H9 (cell line): ENCODE measurements at regions not wholly inside any gene's neighbourhood (a gene's known extent, or its start where the extent isn't known, plus 50 kb on each side); places are given as distances from the start of the nearest gene placed in this dataset.

ENCODE experiments used
- DNase-seq: peaks from one replicate; pipeline ENCODE4 v3.0.0-alpha.2; 2017
- H2AFZ ChIP-seq: one replicate; pipeline ENCODE4 v1.6.1; 2013; ENCODE audit warnings: mild to moderate bottlenecking, low read length, control low read depth, moderate library complexity
- H2AK5ac ChIP-seq: 2 replicates; pipeline ENCODE4 v1.6.1; 2013; ENCODE audit warnings: low read length, control low read depth, mixed read lengths; ENCODE audit not compliant: insufficient read length
- H2BK120ac ChIP-seq: one replicate; pipeline ENCODE4 v1.6.1; 2013; ENCODE audit warnings: low read depth, mild to moderate bottlenecking, low read length, control low read depth, inconsistent platforms; ENCODE audit not compliant: poor library complexity, severe bottlenecking
- H2BK12ac ChIP-seq: 2 replicates; pipeline ENCODE4 v1.6.1; 2013; ENCODE audit warnings: low read length, control low read depth, mixed read lengths, low read depth; ENCODE audit not compliant: insufficient read length
- H2BK15ac ChIP-seq: 2 replicates; pipeline ENCODE4 v1.6.1; 2013; ENCODE audit warnings: low read depth, low read length, control low read depth
- H2BK20ac ChIP-seq: one replicate; pipeline ENCODE4 v1.6.1; 2013; ENCODE audit warnings: low read depth, mild to moderate bottlenecking, low read length, control low read depth, inconsistent platforms; ENCODE audit not compliant: poor library complexity, severe bottlenecking
- H2BK5ac ChIP-seq: 2 replicates; pipeline ENCODE4 v1.6.1; 2013; ENCODE audit warnings: low read length, control low read depth, mixed read lengths; ENCODE audit not compliant: insufficient read length
- H3K14ac ChIP-seq: 2 replicates; pipeline ENCODE4 v1.6.1; 2013; ENCODE audit warnings: low read length, control low read depth; ENCODE audit not compliant: insufficient read depth
- H3K18ac ChIP-seq: 2 replicates; pipeline ENCODE4 v1.6.1; 2013; ENCODE audit warnings: low read depth, mild to moderate bottlenecking, mixed read lengths, low read length, control low read depth; ENCODE audit not compliant: insufficient read length
- H3K23ac ChIP-seq: 2 replicates; pipeline ENCODE4 v1.6.1; 2013; ENCODE audit warnings: low read length, control low read depth, mixed read lengths, low read depth; ENCODE audit not compliant: insufficient read length
- H3K23me2 ChIP-seq: 2 replicates; pipeline ENCODE4 v1.6.1; 2013; ENCODE audit warnings: low read depth, mild to moderate bottlenecking, mixed read lengths, low read length, control low read depth; ENCODE audit not compliant: insufficient read length, poor library complexity, severe bottlenecking
- H3K27ac ChIP-seq: 2 replicates; pipeline ENCODE4 v1.5.1; 2013; ENCODE audit warnings: low read length, control low read depth, mixed read lengths, low read depth; ENCODE audit not compliant: insufficient read length
- H3K27me3 ChIP-seq: 2 replicates; pipeline ENCODE4 v1.6.1; 2013; ENCODE audit warnings: low read length, control low read depth, inconsistent platforms; ENCODE audit not compliant: insufficient read depth
- H3K4ac ChIP-seq: 2 replicates; pipeline ENCODE4 v1.6.1; 2013; ENCODE audit warnings: low read depth, mild to moderate bottlenecking, control low read depth, inconsistent platforms, low read length, moderate library complexity
- H3K4me1 ChIP-seq: 2 replicates; pipeline ENCODE4 v1.6.1; 2013; ENCODE audit warnings: low read length, control low read depth, inconsistent platforms; ENCODE audit not compliant: insufficient read depth
- H3K4me2 ChIP-seq: 2 replicates; pipeline ENCODE4 v1.6.1; 2013; ENCODE audit warnings: low read length, control low read depth, mixed read lengths; ENCODE audit not compliant: insufficient read length, insufficient read depth
- H3K56ac ChIP-seq: 2 replicates; pipeline ENCODE4 v1.6.1; 2013; ENCODE audit warnings: low read depth, mild to moderate bottlenecking, mixed read lengths, low read length, control low read depth; ENCODE audit not compliant: insufficient read length
- H3K79me1 ChIP-seq: 2 replicates; pipeline ENCODE4 v1.6.1; 2013; ENCODE audit warnings: low read depth, mild to moderate bottlenecking, moderate library complexity, low read length, control low read depth, inconsistent platforms; ENCODE audit not compliant: insufficient read depth, poor library complexity, severe bottlenecking
- H3K79me2 ChIP-seq: 2 replicates; pipeline ENCODE4 v1.6.1; 2013; ENCODE audit warnings: low read length, control low read depth, inconsistent platforms; ENCODE audit not compliant: insufficient read depth
- H3K9ac ChIP-seq: 2 replicates; pipeline ENCODE4 v1.6.1; 2013; ENCODE audit warnings: low read length, control low read depth, mixed read lengths; ENCODE audit not compliant: insufficient read length; ENCODE audit errors: extremely low read depth
- H3K9me3 ChIP-seq: one replicate; pipeline ENCODE4 v1.6.1; 2013; ENCODE audit warnings: low read depth, low read length, inconsistent platforms; ENCODE audit not compliant: control insufficient read depth
- H3T11ph ChIP-seq: one replicate; pipeline ENCODE4 v1.6.1; 2013; ENCODE audit warnings: mild to moderate bottlenecking, low read length, control low read depth, inconsistent platforms
- H4K20me1 ChIP-seq: one replicate; pipeline ENCODE4 v1.6.1; 2013; ENCODE audit not compliant: control insufficient read depth, insufficient read length, insufficient read depth
- H4K5ac ChIP-seq: 2 replicates; pipeline ENCODE4 v1.6.1; 2013; ENCODE audit warnings: low read depth, mild to moderate bottlenecking, mixed read lengths, low read length, control low read depth; ENCODE audit not compliant: insufficient read length
- H4K8ac ChIP-seq: replicated peaks from 2 replicates; pipeline ENCODE4 v1.6.1; 2013; ENCODE audit warnings: low read length, control low read depth, mixed read lengths, low read depth; ENCODE audit not compliant: insufficient read length
- H4K91ac ChIP-seq: 2 replicates; pipeline ENCODE4 v1.6.1; 2013; ENCODE audit warnings: low read depth, mild to moderate bottlenecking, moderate library complexity, mixed read lengths, low read length, control low read depth; ENCODE audit not compliant: insufficient read length
- H3K27ac Mint-ChIP-seq, 3 experiments: 2 replicates in 2 of 3; 3 replicates in 1 of 3; pipeline ENCODE4 v1.8.0; 2020 to 2021; ENCODE audit warnings: mixed read lengths in 3 of 3, mild to moderate bottlenecking in 1 of 3, moderate library complexity in 1 of 3
- H3K27me3 Mint-ChIP-seq: 2 replicates; pipeline ENCODE4 v1.8.0; 2021; ENCODE audit warnings: low read depth, mild to moderate bottlenecking, moderate library complexity, mixed read lengths
- H3K36me3 Mint-ChIP-seq, 3 experiments: 2 replicates in 2 of 3; 3 replicates in 1 of 3; pipeline ENCODE4 v1.8.0; 2020 to 2021; ENCODE audit warnings: low read depth in 3 of 3, mixed read lengths in 3 of 3; ENCODE audit not compliant: insufficient read depth in 1 of 3
- H3K4me1 Mint-ChIP-seq, 2 experiments: 2 replicates each; pipeline ENCODE4 v1.8.0; 2020; ENCODE audit warnings: mixed read lengths in 2 of 2
- H3K4me3 Mint-ChIP-seq, 2 experiments: 2 replicates in 1 of 2; 3 replicates in 1 of 2; pipeline ENCODE4 v1.8.0; 2020 to 2021; ENCODE audit warnings: mild to moderate bottlenecking in 2 of 2, mixed read lengths in 2 of 2, moderate library complexity in 1 of 2
- H3K9me3 Mint-ChIP-seq, 2 experiments: 2 replicates in 1 of 2; 3 replicates in 1 of 2; pipeline ENCODE4 v1.8.0; 2020; ENCODE audit warnings: mild to moderate bottlenecking in 2 of 2, mixed read lengths in 2 of 2, moderate library complexity in 1 of 2
- WGBS: extraction: QIAGEN DNeasy Blood & Tissue Kit; methylation state at CpG from one replicate; pipeline ENCODE4 v1.1.7; 2013; ENCODE audit warnings: missing lambda C conversion rate, low lambda C conversion rate, mixed read lengths; ENCODE audit not compliant: insufficient read length; ENCODE audit errors: extremely low coverage; 5-methylcytosine and 5-hydroxymethylcytosine counted together
- TF ChIP-seq, protein P1 (sequence below): fragments of 200-600 bp; sonication (generic); conservative IDR thresholded peaks from 3 replicates; pipeline ENCODE4 v1.8.0; 2021; ENCODE audit warnings: antibody characterized with exemption, mild to moderate bottlenecking

DNA sequence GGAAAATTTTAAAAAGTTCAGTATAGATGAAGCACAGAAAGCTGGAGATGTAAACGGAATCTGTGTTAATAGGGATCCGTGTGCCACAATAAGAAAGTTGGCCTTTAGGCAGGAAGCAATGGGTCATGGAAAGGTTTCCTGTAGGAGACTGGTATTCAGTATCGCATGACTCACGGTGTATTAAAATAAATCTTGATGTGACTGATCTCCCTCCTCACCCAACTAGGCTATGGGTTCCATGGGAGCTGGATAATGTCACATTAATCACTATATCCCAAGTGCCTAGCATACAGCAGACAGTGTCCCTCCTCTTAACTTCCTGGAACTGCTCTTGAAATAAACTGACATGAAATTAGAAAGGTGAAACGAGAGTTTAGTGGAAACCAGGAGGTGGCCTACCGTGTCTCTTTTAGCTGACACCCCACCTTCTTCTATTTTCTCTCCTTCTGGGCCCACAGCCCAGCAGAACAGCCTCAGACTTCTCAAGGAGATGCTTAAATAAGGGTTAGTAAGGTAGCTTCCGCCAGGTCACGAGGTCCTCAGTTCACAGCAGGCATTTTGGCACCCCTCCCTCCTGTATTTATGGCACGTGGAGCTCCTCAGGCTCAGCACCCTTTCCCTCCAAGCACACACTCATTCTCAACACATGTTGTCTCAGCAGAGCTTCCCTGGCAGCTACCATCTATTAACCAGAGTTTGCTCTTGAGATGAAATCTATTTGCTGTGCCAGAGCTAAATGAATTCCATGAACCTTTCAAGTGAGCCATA, 118.8 kb downstream of the NXPE2 start:
- no peaks in the 10 kb centered on the region for H3K23me2 ChIP-seq
- no peak overlapping the region for H2AFZ ChIP-seq
- Mint-ChIP-seq H3K27ac (no peak overlapping the region), H3K27me3 (peaks cover 6% of the 10 kb centered on the region), H3K4me1 (peaks cover 9 to 14% of the 10 kb centered on the region in 2 experiments), H3K36me3 (no peaks in the 10 kb centered on the region), H3K9me3 (no peaks in the 10 kb centered on the region; a peak in 1 of 5 replicates), H3K4me3 (no peak overlapping the region)
- H2BK12ac ChIP-seq: no peak overlapping the region
- no peak for DNase-seq
- H4K5ac ChIP-seq: no peak overlapping the region
- no peak overlapping the region for H3K27ac ChIP-seq
- no peak overlapping the region for H3T11ph ChIP-seq
- no peak overlapping the region for H3K4ac ChIP-seq
- no peak overlapping the region for H4K91ac ChIP-seq
- H4K20me1 ChIP-seq: no peaks in the 10 kb centered on the region
- H3K14ac ChIP-seq: no peak overlapping the region
- no peak overlapping the region for H2BK5ac ChIP-seq
- H3K23ac ChIP-seq: no peak overlapping the region
- no peaks in the 10 kb centered on the region for H3K79me2 ChIP-seq
- H3K56ac ChIP-seq: no peak overlapping the region
- no peak overlapping the region for H3K4me2 ChIP-seq
- H2BK20ac ChIP-seq: no peak overlapping the region
- no CpG with 5 or more reads among the region's 9 CpGs for WGBS
- TF ChIP-seq, protein P1, sequence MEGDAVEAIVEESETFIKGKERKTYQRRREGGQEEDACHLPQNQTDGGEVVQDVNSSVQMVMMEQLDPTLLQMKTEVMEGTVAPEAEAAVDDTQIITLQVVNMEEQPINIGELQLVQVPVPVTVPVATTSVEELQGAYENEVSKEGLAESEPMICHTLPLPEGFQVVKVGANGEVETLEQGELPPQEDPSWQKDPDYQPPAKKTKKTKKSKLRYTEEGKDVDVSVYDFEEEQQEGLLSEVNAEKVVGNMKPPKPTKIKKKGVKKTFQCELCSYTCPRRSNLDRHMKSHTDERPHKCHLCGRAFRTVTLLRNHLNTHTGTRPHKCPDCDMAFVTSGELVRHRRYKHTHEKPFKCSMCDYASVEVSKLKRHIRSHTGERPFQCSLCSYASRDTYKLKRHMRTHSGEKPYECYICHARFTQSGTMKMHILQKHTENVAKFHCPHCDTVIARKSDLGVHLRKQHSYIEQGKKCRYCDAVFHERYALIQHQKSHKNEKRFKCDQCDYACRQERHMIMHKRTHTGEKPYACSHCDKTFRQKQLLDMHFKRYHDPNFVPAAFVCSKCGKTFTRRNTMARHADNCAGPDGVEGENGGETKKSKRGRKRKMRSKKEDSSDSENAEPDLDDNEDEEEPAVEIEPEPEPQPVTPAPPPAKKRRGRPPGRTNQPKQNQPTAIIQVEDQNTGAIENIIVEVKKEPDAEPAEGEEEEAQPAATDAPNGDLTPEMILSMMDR: no peak
- no peak overlapping the region for H2BK120ac ChIP-seq
- no peaks in the 10 kb centered on the region for H3K79me1 ChIP-seq
- no peaks in the 10 kb centered on the region for H3K4me1 ChIP-seq
- no peaks in the 10 kb centered on the region for H3K9me3 ChIP-seq
- no peak overlapping the region for H3K9ac ChIP-seq
- no peaks in the 10 kb centered on the region for H3K27me3 ChIP-seq
- no peak overlapping the region for H2AK5ac ChIP-seq
- H4K8ac ChIP-seq: no peak overlapping the region
- no peak overlapping the region for H3K18ac ChIP-seq
- no peak overlapping the region for H2BK15ac ChIP-seq
